Glutamatergic neuron (in vitro differentiated cells): ENCODE measurements at regions not wholly inside any gene's neighbourhood (a gene's known extent, or its start where the extent isn't known, plus 50 kb on each side); places are given as distances from the start of the nearest gene placed in this dataset.
A peak's percentile ranks its signal among the peaks of the same experiment; 100 is the strongest.

ENCODE experiments used
- DNase-seq: peaks from one replicate; pipeline ENCODE4 v3.0.0; 2022
- H3K27ac Mint-ChIP-seq: one replicate; pipeline ENCODE4 v1.8.0; 2020; ENCODE audit warnings: mild to moderate bottlenecking, mixed read lengths, inconsistent platforms; ENCODE audit not compliant: unreplicated experiment
- H3K27me3 Mint-ChIP-seq: one replicate; pipeline ENCODE4 v1.8.0; 2020; ENCODE audit warnings: mild to moderate bottlenecking, moderate library complexity, mixed read lengths, inconsistent platforms; ENCODE audit not compliant: unreplicated experiment
- H3K36me3 Mint-ChIP-seq: one replicate; pipeline ENCODE4 v1.8.0; 2020; ENCODE audit warnings: mild to moderate bottlenecking, mixed read lengths, inconsistent platforms; ENCODE audit not compliant: unreplicated experiment
- H3K4me1 Mint-ChIP-seq: one replicate; pipeline ENCODE4 v1.8.0; 2020; ENCODE audit warnings: mild to moderate bottlenecking, low read depth, mixed read lengths, inconsistent platforms; ENCODE audit not compliant: unreplicated experiment
- H3K4me3 Mint-ChIP-seq: one replicate; pipeline ENCODE4 v1.8.0; 2020; ENCODE audit warnings: mild to moderate bottlenecking, mixed read lengths, inconsistent platforms; ENCODE audit not compliant: unreplicated experiment
- H3K9me3 Mint-ChIP-seq: one replicate; pipeline ENCODE4 v1.8.0; 2020; ENCODE audit warnings: mild to moderate bottlenecking, moderate library complexity, mixed read lengths, inconsistent platforms; ENCODE audit not compliant: unreplicated experiment
- TF ChIP-seq, protein P1 (sequence below): fragments of 200-600 bp; sonication (generic); IDR thresholded peaks from one replicate; pipeline ENCODE4 v1.5.0; 2021; ENCODE audit not compliant: partially characterized antibody, unreplicated experiment

DNA sequence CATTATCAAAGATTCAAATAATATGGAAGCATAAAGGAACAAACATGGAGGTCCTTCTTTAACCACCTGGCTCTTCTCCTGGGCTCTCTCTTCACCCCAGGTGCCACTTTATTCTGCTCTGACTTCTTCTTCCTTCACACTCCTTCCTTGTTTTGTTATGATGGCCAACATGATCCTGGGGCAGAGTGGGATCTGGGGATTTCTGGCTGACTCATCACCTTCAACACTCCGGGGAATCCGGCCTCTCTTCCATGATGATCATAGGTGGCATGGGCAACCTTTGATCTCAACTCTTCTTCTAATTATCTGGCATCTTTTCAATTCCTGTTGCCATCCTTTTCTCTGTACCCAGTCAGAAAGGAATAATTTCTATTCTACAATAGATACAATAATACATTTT lies 62.1 kb upstream of the TRPC7 start:
- TF ChIP-seq, protein P1, sequence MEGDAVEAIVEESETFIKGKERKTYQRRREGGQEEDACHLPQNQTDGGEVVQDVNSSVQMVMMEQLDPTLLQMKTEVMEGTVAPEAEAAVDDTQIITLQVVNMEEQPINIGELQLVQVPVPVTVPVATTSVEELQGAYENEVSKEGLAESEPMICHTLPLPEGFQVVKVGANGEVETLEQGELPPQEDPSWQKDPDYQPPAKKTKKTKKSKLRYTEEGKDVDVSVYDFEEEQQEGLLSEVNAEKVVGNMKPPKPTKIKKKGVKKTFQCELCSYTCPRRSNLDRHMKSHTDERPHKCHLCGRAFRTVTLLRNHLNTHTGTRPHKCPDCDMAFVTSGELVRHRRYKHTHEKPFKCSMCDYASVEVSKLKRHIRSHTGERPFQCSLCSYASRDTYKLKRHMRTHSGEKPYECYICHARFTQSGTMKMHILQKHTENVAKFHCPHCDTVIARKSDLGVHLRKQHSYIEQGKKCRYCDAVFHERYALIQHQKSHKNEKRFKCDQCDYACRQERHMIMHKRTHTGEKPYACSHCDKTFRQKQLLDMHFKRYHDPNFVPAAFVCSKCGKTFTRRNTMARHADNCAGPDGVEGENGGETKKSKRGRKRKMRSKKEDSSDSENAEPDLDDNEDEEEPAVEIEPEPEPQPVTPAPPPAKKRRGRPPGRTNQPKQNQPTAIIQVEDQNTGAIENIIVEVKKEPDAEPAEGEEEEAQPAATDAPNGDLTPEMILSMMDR, result no peak
- Mint-ChIP-seq H3K9me3 (no peaks in the 10 kb centered on the region), H3K4me1 (no peaks in the 10 kb centered on the region), H3K4me3 (no peak overlapping the region), H3K27ac (no peak overlapping the region), H3K27me3 (peaks cover 2% of the 10 kb centered on the region), H3K36me3 (no peaks in the 10 kb centered on the region)
- no peak for DNase-seq

DNA sequence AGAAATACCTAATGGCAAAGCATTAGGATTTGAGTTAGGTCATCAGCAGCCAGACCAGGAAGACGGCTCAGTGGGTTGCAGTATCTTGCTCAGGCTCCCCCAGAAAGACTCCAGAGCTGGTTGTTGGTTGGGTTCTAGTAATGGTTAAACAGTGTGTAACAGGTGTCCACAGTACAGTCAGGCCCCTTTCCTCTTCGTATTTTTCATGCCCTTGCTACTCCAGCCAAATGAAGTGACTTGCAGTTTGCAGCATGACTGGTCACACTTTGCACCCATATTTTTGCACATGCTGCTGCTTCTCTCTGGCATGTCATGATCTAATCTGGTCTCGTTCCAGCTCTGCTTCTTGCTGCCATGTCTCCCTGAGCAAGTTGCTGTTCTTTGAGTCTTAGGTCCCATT lies 60.6 kb upstream of the TRPC7 start:
- no peaks in the 10 kb centered on the region for H3K36me3 Mint-ChIP-seq
- TF ChIP-seq, protein P1, result no peak
- peaks cover 2% of the 10 kb centered on the region for H3K27me3 Mint-ChIP-seq
- H3K4me1 Mint-ChIP-seq, result no peaks in the 10 kb centered on the region
- DNase-seq, result no peak
- no peaks in the 10 kb centered on the region for H3K9me3 Mint-ChIP-seq
- H3K4me3 Mint-ChIP-seq, result no peak overlapping the region
- no peak overlapping the region for H3K27ac Mint-ChIP-seq

DNA sequence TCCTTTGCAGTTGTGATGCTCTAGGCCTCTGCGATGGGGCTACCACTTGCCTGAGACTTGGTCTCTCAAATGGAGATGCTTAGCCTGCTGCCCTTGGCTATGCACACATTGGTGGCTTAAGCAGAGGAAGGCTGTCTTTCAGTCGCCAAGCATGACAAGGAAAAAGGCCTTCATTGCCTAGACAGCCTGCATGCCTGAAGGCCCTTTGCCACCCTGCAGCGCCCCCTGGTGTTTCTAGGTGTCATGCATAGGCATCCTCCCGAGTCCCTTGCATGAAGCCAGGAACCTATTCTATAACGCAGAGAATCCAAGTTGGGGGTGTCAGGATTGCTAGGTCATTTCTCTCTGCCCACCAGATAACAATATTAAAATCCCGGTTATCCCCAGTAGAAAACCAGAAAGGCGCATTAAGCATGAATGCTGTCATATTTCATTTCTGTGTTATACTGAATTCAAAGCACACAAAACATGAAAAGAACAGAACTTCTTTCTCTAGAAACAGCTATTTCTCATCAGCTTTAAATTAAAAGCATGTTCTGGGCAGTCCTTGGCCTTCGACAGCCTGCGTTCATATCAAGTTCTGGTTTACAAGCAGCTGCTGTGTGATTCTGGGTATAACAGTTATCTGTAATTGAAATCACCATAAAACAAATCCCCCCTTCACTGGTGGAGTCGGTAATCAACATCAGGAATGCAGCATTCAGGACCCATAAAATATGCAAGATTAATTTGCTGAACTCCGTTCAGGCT lies 59.7 kb upstream of the TRPC7 start:
- Mint-ChIP-seq H3K4me3 (no peak overlapping the region), H3K4me1 (no peaks in the 10 kb centered on the region), H3K36me3 (no peaks in the 10 kb centered on the region), H3K9me3 (no peaks in the 10 kb centered on the region), H3K27me3 (peaks cover 2% of the 10 kb centered on the region), H3K27ac (no peak overlapping the region)
- peak; percentile 96 for DNase-seq
- TF ChIP-seq, protein P1, result peak; percentile 91

DNA sequence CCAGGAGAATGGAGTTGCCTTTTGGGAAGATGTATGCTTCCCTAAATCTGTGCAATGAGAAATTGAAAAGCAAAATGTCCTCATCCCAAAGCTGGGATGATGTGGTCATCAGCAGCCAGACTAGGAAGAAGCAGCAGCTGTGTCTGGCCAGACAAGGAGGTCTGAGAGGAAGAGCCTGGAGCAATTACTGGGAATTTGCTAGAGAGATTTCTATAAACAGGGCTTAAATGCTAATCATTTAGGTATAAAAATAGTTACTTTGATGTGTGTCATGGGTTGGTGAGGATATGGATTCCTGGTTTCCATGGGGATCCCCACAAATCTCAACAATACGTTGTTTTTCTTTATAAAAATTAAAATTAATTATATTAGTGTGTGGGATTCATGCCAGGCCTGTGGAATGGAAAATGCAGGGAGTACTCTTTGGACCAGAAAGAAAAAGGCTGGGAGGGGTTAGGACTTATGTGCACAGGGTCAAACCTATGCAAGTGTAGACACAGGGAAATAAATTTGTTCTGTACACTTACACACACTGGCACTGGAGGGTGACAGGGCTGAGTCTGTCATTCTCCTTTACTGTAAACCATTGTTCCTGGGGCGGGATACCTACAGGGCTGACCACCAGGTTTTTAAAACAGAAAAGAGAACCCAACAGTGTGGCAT lies 58.7 kb upstream of the TRPC7 start:
- TF ChIP-seq, protein P1, result no peak
- DNase-seq, result no peak
- Mint-ChIP-seq H3K27me3 (no peaks in the 10 kb centered on the region), H3K4me3 (no peak overlapping the region), H3K27ac (no peak overlapping the region), H3K36me3 (no peaks in the 10 kb centered on the region), H3K9me3 (no peaks in the 10 kb centered on the region), H3K4me1 (no peaks in the 10 kb centered on the region)
